H9 (cell line): ENCODE measurements at regions not wholly inside any gene's neighbourhood (a gene's known extent, or its start where the extent isn't known, plus 50 kb on each side); places are given as distances from the start of the nearest gene placed in this dataset.

ENCODE experiments used
- DNase-seq: peaks from one replicate; pipeline ENCODE4 v3.0.0-alpha.2; 2017
- H2AFZ ChIP-seq: one replicate; pipeline ENCODE4 v1.6.1; 2013; ENCODE audit warnings: mild to moderate bottlenecking, low read length, control low read depth, moderate library complexity
- H2AK5ac ChIP-seq: 2 replicates; pipeline ENCODE4 v1.6.1; 2013; ENCODE audit warnings: low read length, control low read depth, mixed read lengths; ENCODE audit not compliant: insufficient read length
- H2BK120ac ChIP-seq: one replicate; pipeline ENCODE4 v1.6.1; 2013; ENCODE audit warnings: low read depth, mild to moderate bottlenecking, low read length, control low read depth, inconsistent platforms; ENCODE audit not compliant: poor library complexity, severe bottlenecking
- H2BK12ac ChIP-seq: 2 replicates; pipeline ENCODE4 v1.6.1; 2013; ENCODE audit warnings: low read length, control low read depth, mixed read lengths, low read depth; ENCODE audit not compliant: insufficient read length
- H2BK15ac ChIP-seq: 2 replicates; pipeline ENCODE4 v1.6.1; 2013; ENCODE audit warnings: low read depth, low read length, control low read depth
- H2BK20ac ChIP-seq: one replicate; pipeline ENCODE4 v1.6.1; 2013; ENCODE audit warnings: low read depth, mild to moderate bottlenecking, low read length, control low read depth, inconsistent platforms; ENCODE audit not compliant: poor library complexity, severe bottlenecking
- H2BK5ac ChIP-seq: 2 replicates; pipeline ENCODE4 v1.6.1; 2013; ENCODE audit warnings: low read length, control low read depth, mixed read lengths; ENCODE audit not compliant: insufficient read length
- H3K14ac ChIP-seq: 2 replicates; pipeline ENCODE4 v1.6.1; 2013; ENCODE audit warnings: low read length, control low read depth; ENCODE audit not compliant: insufficient read depth
- H3K18ac ChIP-seq: 2 replicates; pipeline ENCODE4 v1.6.1; 2013; ENCODE audit warnings: low read depth, mild to moderate bottlenecking, mixed read lengths, low read length, control low read depth; ENCODE audit not compliant: insufficient read length
- H3K23ac ChIP-seq: 2 replicates; pipeline ENCODE4 v1.6.1; 2013; ENCODE audit warnings: low read length, control low read depth, mixed read lengths, low read depth; ENCODE audit not compliant: insufficient read length
- H3K23me2 ChIP-seq: 2 replicates; pipeline ENCODE4 v1.6.1; 2013; ENCODE audit warnings: low read depth, mild to moderate bottlenecking, mixed read lengths, low read length, control low read depth; ENCODE audit not compliant: insufficient read length, poor library complexity, severe bottlenecking
- H3K27ac ChIP-seq: 2 replicates; pipeline ENCODE4 v1.5.1; 2013; ENCODE audit warnings: low read length, control low read depth, mixed read lengths, low read depth; ENCODE audit not compliant: insufficient read length
- H3K27me3 ChIP-seq: 2 replicates; pipeline ENCODE4 v1.6.1; 2013; ENCODE audit warnings: low read length, control low read depth, inconsistent platforms; ENCODE audit not compliant: insufficient read depth
- H3K4ac ChIP-seq: 2 replicates; pipeline ENCODE4 v1.6.1; 2013; ENCODE audit warnings: low read depth, mild to moderate bottlenecking, control low read depth, inconsistent platforms, low read length, moderate library complexity
- H3K4me1 ChIP-seq: 2 replicates; pipeline ENCODE4 v1.6.1; 2013; ENCODE audit warnings: low read length, control low read depth, inconsistent platforms; ENCODE audit not compliant: insufficient read depth
- H3K4me2 ChIP-seq: 2 replicates; pipeline ENCODE4 v1.6.1; 2013; ENCODE audit warnings: low read length, control low read depth, mixed read lengths; ENCODE audit not compliant: insufficient read length, insufficient read depth
- H3K56ac ChIP-seq: 2 replicates; pipeline ENCODE4 v1.6.1; 2013; ENCODE audit warnings: low read depth, mild to moderate bottlenecking, mixed read lengths, low read length, control low read depth; ENCODE audit not compliant: insufficient read length
- H3K79me1 ChIP-seq: 2 replicates; pipeline ENCODE4 v1.6.1; 2013; ENCODE audit warnings: low read depth, mild to moderate bottlenecking, moderate library complexity, low read length, control low read depth, inconsistent platforms; ENCODE audit not compliant: insufficient read depth, poor library complexity, severe bottlenecking
- H3K79me2 ChIP-seq: 2 replicates; pipeline ENCODE4 v1.6.1; 2013; ENCODE audit warnings: low read length, control low read depth, inconsistent platforms; ENCODE audit not compliant: insufficient read depth
- H3K9ac ChIP-seq: 2 replicates; pipeline ENCODE4 v1.6.1; 2013; ENCODE audit warnings: low read length, control low read depth, mixed read lengths; ENCODE audit not compliant: insufficient read length; ENCODE audit errors: extremely low read depth
- H3K9me3 ChIP-seq: one replicate; pipeline ENCODE4 v1.6.1; 2013; ENCODE audit warnings: low read depth, low read length, inconsistent platforms; ENCODE audit not compliant: control insufficient read depth
- H3T11ph ChIP-seq: one replicate; pipeline ENCODE4 v1.6.1; 2013; ENCODE audit warnings: mild to moderate bottlenecking, low read length, control low read depth, inconsistent platforms
- H4K20me1 ChIP-seq: one replicate; pipeline ENCODE4 v1.6.1; 2013; ENCODE audit not compliant: control insufficient read depth, insufficient read length, insufficient read depth
- H4K5ac ChIP-seq: 2 replicates; pipeline ENCODE4 v1.6.1; 2013; ENCODE audit warnings: low read depth, mild to moderate bottlenecking, mixed read lengths, low read length, control low read depth; ENCODE audit not compliant: insufficient read length
- H4K8ac ChIP-seq: replicated peaks from 2 replicates; pipeline ENCODE4 v1.6.1; 2013; ENCODE audit warnings: low read length, control low read depth, mixed read lengths, low read depth; ENCODE audit not compliant: insufficient read length
- H4K91ac ChIP-seq: 2 replicates; pipeline ENCODE4 v1.6.1; 2013; ENCODE audit warnings: low read depth, mild to moderate bottlenecking, moderate library complexity, mixed read lengths, low read length, control low read depth; ENCODE audit not compliant: insufficient read length
- H3K27ac Mint-ChIP-seq, 3 experiments: 2 replicates in 2 of 3; 3 replicates in 1 of 3; pipeline ENCODE4 v1.8.0; 2020 to 2021; ENCODE audit warnings: mixed read lengths in 3 of 3, mild to moderate bottlenecking in 1 of 3, moderate library complexity in 1 of 3
- H3K27me3 Mint-ChIP-seq: 2 replicates; pipeline ENCODE4 v1.8.0; 2021; ENCODE audit warnings: low read depth, mild to moderate bottlenecking, moderate library complexity, mixed read lengths
- H3K36me3 Mint-ChIP-seq, 3 experiments: 2 replicates in 2 of 3; 3 replicates in 1 of 3; pipeline ENCODE4 v1.8.0; 2020 to 2021; ENCODE audit warnings: low read depth in 3 of 3, mixed read lengths in 3 of 3; ENCODE audit not compliant: insufficient read depth in 1 of 3
- H3K4me1 Mint-ChIP-seq, 2 experiments: 2 replicates each; pipeline ENCODE4 v1.8.0; 2020; ENCODE audit warnings: mixed read lengths in 2 of 2
- H3K4me3 Mint-ChIP-seq, 2 experiments: 2 replicates in 1 of 2; 3 replicates in 1 of 2; pipeline ENCODE4 v1.8.0; 2020 to 2021; ENCODE audit warnings: mild to moderate bottlenecking in 2 of 2, mixed read lengths in 2 of 2, moderate library complexity in 1 of 2
- H3K9me3 Mint-ChIP-seq, 2 experiments: 2 replicates in 1 of 2; 3 replicates in 1 of 2; pipeline ENCODE4 v1.8.0; 2020; ENCODE audit warnings: mild to moderate bottlenecking in 2 of 2, mixed read lengths in 2 of 2, moderate library complexity in 1 of 2
- CTCF ChIP-seq: fragments of 200-600 bp; sonication (generic); conservative IDR thresholded peaks from 3 replicates; pipeline ENCODE4 v1.8.0; 2021; ENCODE audit warnings: antibody characterized with exemption, mild to moderate bottlenecking
- WGBS: extraction: QIAGEN DNeasy Blood & Tissue Kit; methylation state at CpG from one replicate; pipeline ENCODE4 v1.1.7; 2013; ENCODE audit warnings: missing lambda C conversion rate, low lambda C conversion rate, mixed read lengths; ENCODE audit not compliant: insufficient read length; ENCODE audit errors: extremely low coverage; 5-methylcytosine and 5-hydroxymethylcytosine counted together

GRCh38 chr9:105191508-105192121 lies 52.8 kb upstream of the SLC44A1 start:
- Histone ChIP-seq H2AFZ (no peak overlapping the region), H2AK5ac (no peak overlapping the region), H3K27me3 (no peaks in the 10 kb centered on the region), H2BK20ac (no peak overlapping the region), H3K23me2 (no peaks in the 10 kb centered on the region), H3K79me2 (no peaks in the 10 kb centered on the region), H2BK120ac (no peak overlapping the region), H3K23ac (no peak overlapping the region), H2BK5ac (no peak overlapping the region), H3K4ac (no peak overlapping the region), H3K27ac (no peak overlapping the region), H3K79me1 (no peaks in the 10 kb centered on the region), H2BK15ac (no peak overlapping the region), H3K56ac (no peak overlapping the region), H3T11ph (no peak overlapping the region), H2BK12ac (no peak overlapping the region), H4K5ac (no peak overlapping the region), H4K91ac (no peak overlapping the region), H3K9ac (no peak overlapping the region), H3K18ac (no peak overlapping the region), H3K14ac (no peak overlapping the region), H3K9me3 (no peaks in the 10 kb centered on the region), H3K4me2 (no peak overlapping the region), H4K20me1 (no peaks in the 10 kb centered on the region), H3K4me1 (no peaks in the 10 kb centered on the region; the same call in 1 of the 2 replicates), H4K8ac (no peak overlapping the region)
- Mint-ChIP-seq H3K4me3 (no peak overlapping the region), H3K27me3 (no peaks in the 10 kb centered on the region), H3K36me3 (peaks cover 0 to 5% (median 0%) of the 10 kb centered on the region in 3 experiments; a peak in 4 of 7 replicates), H3K9me3 (peaks cover 3 to 7% of the 10 kb centered on the region in 2 experiments; a peak in 4 of 5 replicates), H3K4me1 (peaks cover 0 to 8% of the 10 kb centered on the region in 2 experiments; a peak in 3 of 4 replicates), H3K27ac (no peak overlapping the region)
- WGBS = no CpG with 5 or more reads among the region's 10 CpGs
- no peak for TF ChIP-seq CTCF
- no peak for DNase-seq
